Epithelial cell of esophagus (primary cell): ENCODE measurements at regions not wholly inside any gene's neighbourhood (a gene's known extent, or its start where the extent isn't known, plus 50 kb on each side); places are given as distances from the start of the nearest gene placed in this dataset.

ENCODE experiments used
- DNase-seq: peaks from one replicate; pipeline ENCODE4 v3.0.0; 2010; ENCODE audit warnings: low read depth
- H3K4me3 ChIP-seq: 2 replicates; pipeline ENCODE4 v1.5.1; 2011; ENCODE audit warnings: mild to moderate bottlenecking, low read length, control low read depth
- CTCF ChIP-seq: IDR thresholded peaks from 2 replicates; pipeline ENCODE4 v1.5.1; 2011; ENCODE audit warnings: low read depth, mild to moderate bottlenecking, low read length, control low read depth, inconsistent platforms; ENCODE audit not compliant: insufficient read depth; ENCODE audit errors: missing control alignments

DNA sequence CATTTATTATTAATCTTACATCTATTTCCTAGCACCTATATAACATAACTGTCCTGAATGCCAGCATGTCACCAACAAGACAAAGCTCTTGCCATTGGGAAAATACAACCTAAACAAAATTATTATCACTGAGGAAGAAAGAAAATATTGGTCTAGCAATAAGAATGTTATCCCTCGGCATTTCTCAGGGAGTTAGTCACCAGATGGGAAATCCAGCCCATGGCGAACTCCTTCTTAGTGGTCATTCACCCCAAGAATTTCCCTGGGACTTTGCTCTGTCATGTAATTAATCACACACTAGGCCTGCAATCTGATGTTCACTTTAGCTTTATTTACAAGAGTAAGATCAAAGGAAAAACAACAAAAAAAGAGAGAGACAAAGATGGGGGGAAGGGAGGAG is 56.1 kb upstream of the TAS2R1 start:
- no peak for TF ChIP-seq CTCF
- peak; percentile 7 for DNase-seq
- no peak overlapping the region for H3K4me3 ChIP-seq

- H3K4me3 ChIP-seq = no peak overlapping the region
- no peak for DNase-seq
- TF ChIP-seq CTCF = no peak
These were observed 51.6 kb upstream of the TAS2R1 start for GRCh38 chr5:9681706-9682105.
